DND-41 (cell line): ENCODE measurements at regions not wholly inside any gene's neighbourhood (a gene's known extent, or its start where the extent isn't known, plus 50 kb on each side); places are given as distances from the start of the nearest gene placed in this dataset.
A peak's percentile ranks its signal among the peaks of the same experiment; 100 is the strongest.

ENCODE experiments used
- CTCF ChIP-seq: IDR thresholded peaks from 2 replicates; pipeline ENCODE4 v1.5.1; 2012; ENCODE audit warnings: borderline replicate concordance, low read length, moderate library complexity, mild to moderate bottlenecking; ENCODE audit not compliant: poor library complexity, severe bottlenecking; ENCODE audit errors: extremely low read depth
- EZH2 ChIP-seq: IDR thresholded peaks from 3 replicates; pipeline ENCODE4 v1.6.1; 2012; ENCODE audit warnings: borderline replicate concordance, low read depth, mild to moderate bottlenecking, moderate library complexity, low read length, inconsistent platforms; ENCODE audit not compliant: severe bottlenecking

GRCh38 chr9:757246-757881, 84.1 kb upstream of the DMRT1 start:
- TF ChIP-seq CTCF (peak; percentile 57), EZH2 (no peak)
